Testis (tissue), 2 donors: ENCODE measurements at regions not wholly inside any gene's neighbourhood (a gene's known extent, or its start where the extent isn't known, plus 50 kb on each side); places are given as distances from the start of the nearest gene placed in this dataset.

ENCODE experiments used
- CTCF ChIP-seq, 3 experiments: fragments of 450-650 bp in 2 of 3; fragments of 200-600 bp in 1 of 3; sonication (generic) in 1 of 3; IDR thresholded peaks; one replicate each; pipeline ENCODE4 v1.5.1; 2016 to 2019; ENCODE audit warnings: antibody characterized with exemption in 3 of 3, mild to moderate bottlenecking in 2 of 3, moderate library complexity in 1 of 3
- POLR2A ChIP-seq: fragments of 450-650 bp; IDR thresholded peaks from one replicate; pipeline ENCODE4 v1.6.1; 2017; ENCODE audit warnings: antibody characterized with exemption, mild to moderate bottlenecking, moderate library complexity

- TF ChIP-seq CTCF (IDR thresholded peaks at IDR 0.05): no peak
- TF ChIP-seq POLR2A: no peak
These were observed 599.1 kb downstream of the SLC4A3 start for GRCh38 chr2:220226546-220226945.
